Parathyroid adenoma (tissue), 2 donors: ENCODE measurements at regions not wholly inside any gene's neighbourhood (a gene's known extent, or its start where the extent isn't known, plus 50 kb on each side); places are given as distances from the start of the nearest gene placed in this dataset.

Source experiments
- H2AFZ ChIP-seq: fragments of 300-600 bp; sonication (generic); one replicate; pipeline ENCODE4 v1.7.0; 2017; ENCODE audit warnings: antibody characterized with exemption, mild to moderate bottlenecking
- H3K27ac ChIP-seq: fragments of 300-600 bp; sonication (generic); one replicate; pipeline ENCODE4 v1.7.0; 2017
- H3K27me3 ChIP-seq: fragments of 300-600 bp; sonication (generic); one replicate; pipeline ENCODE4 v1.7.0; 2017; ENCODE audit warnings: low read length; ENCODE audit not compliant: control insufficient read depth, insufficient read depth
- H3K36me3 ChIP-seq: fragments of 300-600 bp; sonication (generic); one replicate; pipeline ENCODE4 v1.7.0; 2017; ENCODE audit warnings: low read length; ENCODE audit not compliant: control insufficient read depth, insufficient read depth
- H3K4me1 ChIP-seq: fragments of 300-600 bp; sonication (generic); one replicate; pipeline ENCODE4 v1.7.0; 2017; ENCODE audit warnings: control low read depth
- H3K4me2 ChIP-seq: fragments of 300-600 bp; sonication (generic); one replicate; pipeline ENCODE4 v1.7.0; 2017; ENCODE audit warnings: low read length
- H3K4me3 ChIP-seq: fragments of 300-600 bp; sonication (generic); one replicate; pipeline ENCODE4 v1.7.0; 2017; ENCODE audit warnings: low read depth, low read length
- H3K79me2 ChIP-seq: fragments of 300-600 bp; sonication (generic); one replicate; pipeline ENCODE4 v1.7.0; 2017; ENCODE audit warnings: control low read depth
- H3K9ac ChIP-seq: fragments of 300-600 bp; sonication (generic); one replicate; pipeline ENCODE4 v1.7.0; 2017; ENCODE audit warnings: mild to moderate bottlenecking
- H3K9me3 ChIP-seq: fragments of 300-600 bp; sonication (generic); one replicate; pipeline ENCODE4 v1.7.0; 2017; ENCODE audit warnings: low read length; ENCODE audit not compliant: control insufficient read depth
- CTCF ChIP-seq: fragments of 300-600 bp; sonication (generic); IDR thresholded peaks from one replicate; pipeline ENCODE4 v1.7.0; 2017; ENCODE audit warnings: antibody characterized with exemption, mild to moderate bottlenecking
- donor health status: primary hyperparathyroidism.

GRCh38 chr2:107276034-107276433 lies 390.1 kb upstream of the ST6GAL2 start:
- Histone ChIP-seq H3K4me3 (no peak overlapping the region), H3K4me1 (no peaks in the 10 kb centered on the region), H3K9ac (no peak overlapping the region), H3K9me3 (no peaks in the 10 kb centered on the region), H2AFZ (no peak overlapping the region), H3K79me2 (no peaks in the 10 kb centered on the region), H3K27ac (no peak overlapping the region), H3K4me2 (no peak overlapping the region), H3K36me3 (no peaks in the 10 kb centered on the region), H3K27me3 (no peaks in the 10 kb centered on the region)
- TF ChIP-seq CTCF: no peak

- Histone ChIP-seq H3K79me2 (no peaks in the 10 kb centered on the region), H3K9ac (no peak overlapping the region), H3K4me3 (no peak overlapping the region), H2AFZ (no peak overlapping the region), H3K4me1 (no peaks in the 10 kb centered on the region), H3K9me3 (no peaks in the 10 kb centered on the region), H3K36me3 (no peaks in the 10 kb centered on the region), H3K27me3 (no peaks in the 10 kb centered on the region), H3K27ac (no peak overlapping the region), H3K4me2 (no peak overlapping the region)
- TF ChIP-seq CTCF: no peak
These were observed 392.7 kb upstream of the ST6GAL2 start for GRCh38 chr2:107278672-107279071.

DNA sequence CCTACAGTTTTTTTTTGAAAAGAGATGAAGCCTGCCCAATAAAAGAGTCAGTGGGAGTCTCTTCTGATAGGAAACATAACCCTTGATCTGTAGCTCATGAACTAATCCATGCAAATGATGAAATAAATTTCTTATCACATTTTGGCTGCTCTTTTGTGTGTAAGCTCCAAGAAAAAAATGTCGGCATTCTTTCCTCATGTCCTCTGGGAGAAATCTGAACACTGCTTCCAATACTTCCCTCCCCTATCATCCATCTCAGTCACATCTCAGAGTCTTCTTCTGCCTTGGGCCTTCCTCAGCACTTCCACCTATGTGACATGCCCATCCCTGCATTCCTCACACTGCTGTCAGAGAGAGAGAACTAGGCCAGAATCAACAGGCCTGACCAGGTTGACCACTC lies 395.7 kb upstream of the ST6GAL2 start:
- H3K79me2 ChIP-seq: no peaks in the 10 kb centered on the region
- no peak overlapping the region for H3K4me3 ChIP-seq
- H3K4me2 ChIP-seq: no peak overlapping the region
- no peak overlapping the region for H3K9ac ChIP-seq
- TF ChIP-seq CTCF: no peak
- no peaks in the 10 kb centered on the region for H3K36me3 ChIP-seq
- H2AFZ ChIP-seq: no peak overlapping the region
- no peaks in the 10 kb centered on the region for H3K27me3 ChIP-seq
- H3K27ac ChIP-seq: no peak overlapping the region
- H3K9me3 ChIP-seq: no peaks in the 10 kb centered on the region
- H3K4me1 ChIP-seq: no peaks in the 10 kb centered on the region

- Histone ChIP-seq H3K9ac (no peak overlapping the region), H3K9me3 (no peaks in the 10 kb centered on the region), H3K27me3 (no peaks in the 10 kb centered on the region), H3K36me3 (no peaks in the 10 kb centered on the region), H3K79me2 (no peaks in the 10 kb centered on the region), H3K4me2 (no peak overlapping the region), H3K4me3 (no peak overlapping the region), H2AFZ (no peak overlapping the region), H3K4me1 (no peaks in the 10 kb centered on the region), H3K27ac (no peak overlapping the region)
- TF ChIP-seq CTCF: no peak
These were observed 396.2 kb upstream of the ST6GAL2 start for GRCh38 chr2:107282135-107282534.

- H3K9me3 ChIP-seq: no peaks in the 10 kb centered on the region
- H3K4me2 ChIP-seq: no peak overlapping the region
- H3K79me2 ChIP-seq: no peaks in the 10 kb centered on the region
- H3K4me1 ChIP-seq: no peaks in the 10 kb centered on the region
- no peak overlapping the region for H3K4me3 ChIP-seq
- no peaks in the 10 kb centered on the region for H3K27me3 ChIP-seq
- no peak overlapping the region for H3K27ac ChIP-seq
- no peak for TF ChIP-seq CTCF
- no peak overlapping the region for H2AFZ ChIP-seq
- H3K9ac ChIP-seq: no peak overlapping the region
- no peaks in the 10 kb centered on the region for H3K36me3 ChIP-seq
These were observed 399.8 kb upstream of the ST6GAL2 start for GRCh38 chr2:107285621-107286299.
